ENCODE measurements at regions not wholly inside any gene's neighbourhood (a gene's known extent, or its start where the extent isn't known, plus 50 kb on each side); places are given as distances from the start of the nearest gene placed in this dataset.

- TF ChIP-seq CTCF (IDR thresholded peaks at IDR 0.05; ENCODE audit: low read depth, low read length, missing input control) (no peak), SP1 (IDR thresholded peaks at IDR 0.05) (no peak), FOXA1 (IDR thresholded peaks at IDR 0.05) (no peak), REST (IDR thresholded peaks at IDR 0.05) (no peak), MAX (IDR thresholded peaks at IDR 0.05) (no peak), EGR1 (IDR thresholded peaks at IDR 0.05; ENCODE audit: low read depth in 2 of 2) (no peak), TAF1 (conservative IDR thresholded peaks at IDR 0.05) (no peak), FOXA2 (IDR thresholded peaks at IDR 0.05) (no peak), JUND (IDR thresholded peaks at IDR 0.05) (no peak), ZBTB33 (IDR thresholded peaks at IDR 0.05) (no peak), GABPA (IDR thresholded peaks at IDR 0.05 in 1 of 2, conservative IDR thresholded peaks at IDR 0.05 in 1 of 2) (no peak), YY1 (IDR thresholded peaks at IDR 0.05) (no peak)
These were observed 458.1 kb downstream of the SOX9 start for GRCh38 chr17:72578817-72579470.

Data from liver (tissue), 3 donors.